ENCODE measurements at regions not wholly inside any gene's neighbourhood (a gene's known extent, or its start where the extent isn't known, plus 50 kb on each side); places are given as distances from the start of the nearest gene placed in this dataset.

GRCh38 chr6:22362361-22362760 is 65.5 kb upstream of the PRL start:
- no peak for DNase-seq (ENCODE audit: low read depth)
- no peak overlapping the region for H3K4me3 ChIP-seq (ENCODE audit: low read depth, low read length)
- TF ChIP-seq CTCF (conservative IDR thresholded peaks at IDR 0.05; ENCODE audit: low read depth, low read length): no peak

- H3K4me3 ChIP-seq (ENCODE audit: low read depth, low read length): no peak overlapping the region
- no peak for TF ChIP-seq CTCF (conservative IDR thresholded peaks at IDR 0.05; ENCODE audit: low read depth, low read length)
- DNase-seq (ENCODE audit: low read depth): no peak
Measured at GRCh38 chr6:22363166-22363713, 66.4 kb upstream of the PRL start.

GRCh38 chr6:22363714-22364239 is 66.9 kb upstream of the PRL start:
- H3K4me3 ChIP-seq (ENCODE audit: low read depth, low read length): no peak overlapping the region

GRCh38 chr6:22364306-22364705 is 67.5 kb upstream of the PRL start:
- H3K4me3 ChIP-seq (ENCODE audit: low read depth, low read length): no peak overlapping the region
- DNase-seq (ENCODE audit: low read depth): no peak
- TF ChIP-seq CTCF (conservative IDR thresholded peaks at IDR 0.05; ENCODE audit: low read depth, low read length): no peak

More at GRCh38 chr6:22363714-22364239, 66.9 kb upstream of the PRL start:
- no peak for TF ChIP-seq CTCF (conservative IDR thresholded peaks at IDR 0.05; ENCODE audit: low read depth, low read length)
- DNase-seq (ENCODE audit: low read depth): no peak

GRCh38 chr6:22366214-22366613 is 69.4 kb upstream of the PRL start:
- no peak overlapping the region for H3K4me3 ChIP-seq (ENCODE audit: low read depth, low read length)
- DNase-seq (ENCODE audit: low read depth): peak; percentile 65
- TF ChIP-seq CTCF (conservative IDR thresholded peaks at IDR 0.05; ENCODE audit: low read depth, low read length): no peak

- no peak for TF ChIP-seq CTCF (conservative IDR thresholded peaks at IDR 0.05; ENCODE audit: low read depth, low read length)
- DNase-seq (ENCODE audit: low read depth): peak; percentile 30
- no peak overlapping the region for H3K4me3 ChIP-seq (ENCODE audit: low read depth, low read length)
Measured at GRCh38 chr6:22367346-22367745, 70.5 kb upstream of the PRL start.

GRCh38 chr6:22368794-22369193 is 72.0 kb upstream of the PRL start:
- no peak for TF ChIP-seq CTCF (conservative IDR thresholded peaks at IDR 0.05; ENCODE audit: low read depth, low read length)
- DNase-seq (ENCODE audit: low read depth): no peak

More at GRCh38 chr6:22368794-22369193, 72.0 kb upstream of the PRL start:
- H3K4me3 ChIP-seq (ENCODE audit: low read depth, low read length): no peak overlapping the region
